NCI-H1105 treated with DMSO at 0.1 percent for 48 hours (cell line): ENCODE measurements at regions not wholly inside any gene's neighbourhood (a gene's known extent, or its start where the extent isn't known, plus 50 kb on each side); places are given as distances from the start of the nearest gene placed in this dataset.
A peak's percentile ranks its signal among the peaks of the same experiment; 100 is the strongest.

Experiments
- DNase-seq: peaks from one replicate; lab custom pipeline; 2025; lab: John Stamatoyannopoulos, UW

DNA sequence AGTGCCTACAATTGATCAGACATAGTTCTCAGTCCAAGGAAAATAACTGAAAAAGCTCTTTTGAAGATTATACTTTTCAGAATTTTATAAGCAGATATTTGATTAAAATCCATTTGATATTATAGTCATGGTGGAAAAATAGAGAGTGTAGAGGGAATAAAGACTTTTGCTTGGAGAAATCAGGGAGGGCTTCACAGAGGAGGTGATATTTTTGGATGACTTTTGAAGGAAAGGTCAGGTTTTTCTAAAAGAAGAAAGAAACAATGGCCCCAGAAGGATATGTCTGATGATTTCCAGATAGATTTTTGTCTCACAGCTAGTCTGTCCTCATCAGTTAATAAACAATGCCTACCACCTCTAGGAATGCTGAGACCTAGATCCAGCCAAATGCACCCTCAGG, 806.3 kb upstream of the CELF2 start:
- no peak for DNase-seq

DNA sequence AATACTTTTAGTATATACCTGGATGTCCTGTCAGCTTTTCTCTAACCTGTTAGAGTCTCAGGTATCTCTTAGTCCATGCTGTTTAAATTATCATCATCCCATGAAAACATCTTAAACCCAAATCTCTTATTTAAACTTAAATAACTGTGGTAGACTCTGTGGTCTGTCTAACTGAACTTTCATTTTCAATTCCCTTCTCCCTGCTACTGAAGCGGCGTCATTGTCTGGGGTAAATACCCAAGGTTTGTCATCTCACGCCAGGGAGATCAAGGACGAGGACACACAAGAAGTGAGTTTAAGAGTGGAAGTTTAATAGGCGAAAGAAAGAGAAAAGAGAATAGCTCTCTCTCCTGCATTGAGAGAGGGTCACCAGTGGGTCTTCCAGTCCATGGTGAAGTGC, 804.4 kb upstream of the CELF2 start:
- DNase-seq, result no peak

DNA sequence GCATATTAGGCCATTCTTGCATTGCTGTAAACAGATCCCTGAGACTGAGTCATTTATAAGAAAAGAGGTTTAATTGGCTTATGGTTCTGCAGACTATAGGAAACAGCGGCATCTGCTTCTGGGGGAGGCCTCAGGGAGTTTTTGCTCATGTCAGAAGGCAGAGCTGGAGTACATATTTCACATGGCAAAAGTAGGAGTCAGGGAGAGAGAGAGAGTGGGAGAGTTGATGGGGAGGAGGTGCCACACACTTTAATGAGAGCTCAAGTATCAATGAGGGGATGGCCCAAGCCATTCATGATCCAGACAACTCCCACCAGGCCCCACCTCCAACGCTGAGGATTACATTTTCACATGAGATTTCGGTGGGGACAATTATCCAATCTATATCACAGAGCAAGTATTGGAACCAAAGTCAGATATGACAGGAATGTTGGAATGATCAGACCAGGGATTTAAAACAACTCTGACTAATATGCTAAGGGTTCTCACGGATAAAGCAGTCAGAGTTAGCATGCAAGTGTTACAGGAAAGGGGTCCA, 795.3 kb upstream of the CELF2 start:
- no peak for DNase-seq

DNA sequence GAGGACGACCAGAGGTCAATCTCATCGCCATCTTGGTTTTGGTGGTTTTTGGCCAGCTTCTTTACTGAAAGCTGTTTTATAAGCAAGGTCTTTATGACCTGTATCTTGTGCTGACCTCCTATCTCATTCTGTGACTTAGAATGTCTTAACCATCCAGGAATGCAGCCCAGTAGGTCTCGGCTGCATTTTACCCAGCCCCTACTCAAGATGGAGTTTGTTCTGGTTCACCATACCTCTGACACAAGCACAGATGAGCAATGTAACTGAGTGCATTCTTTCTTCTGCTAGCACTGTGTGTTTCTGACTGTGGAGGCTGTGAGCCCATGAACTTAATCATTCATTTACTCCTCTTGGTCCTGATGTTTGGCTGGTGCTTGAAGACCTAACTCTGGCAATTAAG, 794.5 kb upstream of the CELF2 start:
- DNase-seq, result no peak

DNA sequence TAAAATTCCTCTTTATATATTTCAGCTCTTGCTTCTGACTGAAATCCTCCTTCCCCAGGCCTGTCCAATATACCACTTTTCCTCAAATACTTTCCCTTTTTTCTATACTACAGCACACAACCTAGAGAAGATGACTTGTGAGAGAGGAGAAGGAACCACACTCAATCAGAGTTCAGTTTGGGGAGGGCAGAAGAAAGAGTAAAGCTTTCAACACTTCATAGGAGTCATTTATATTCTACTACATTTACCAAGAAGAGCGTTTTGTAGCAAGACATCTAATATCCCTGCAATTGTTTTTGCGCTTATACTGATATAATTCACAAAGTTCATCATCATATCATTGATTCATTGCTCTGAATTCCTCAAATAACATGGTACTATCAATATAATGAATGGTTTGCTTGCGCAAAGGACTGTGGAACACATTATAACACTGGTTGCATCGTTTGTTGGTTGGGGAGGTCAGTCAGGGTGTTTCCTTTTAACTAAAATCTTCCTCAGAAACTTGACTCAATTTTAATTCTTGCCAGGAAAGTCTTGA, 792.5 kb upstream of the CELF2 start:
- no peak for DNase-seq

DNA sequence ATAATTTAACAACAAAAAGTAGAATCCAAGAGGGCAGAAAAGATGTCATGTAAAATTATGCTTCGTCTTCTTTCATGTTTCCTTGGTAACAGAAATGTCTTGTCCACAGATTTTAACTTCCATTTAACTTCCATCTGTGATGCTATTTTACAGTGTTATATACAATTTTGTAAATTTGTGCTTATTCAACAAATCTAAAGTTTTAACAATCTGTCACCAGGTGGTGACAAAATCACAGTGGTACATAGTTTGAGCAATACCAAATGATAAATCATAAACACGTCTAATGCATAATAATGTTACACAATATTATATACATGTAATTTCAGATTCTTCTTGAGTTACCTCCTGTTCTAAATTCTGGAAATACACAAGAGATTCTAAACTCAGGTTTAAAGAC, 784.4 kb upstream of the CELF2 start:
- no peak for DNase-seq

DNA sequence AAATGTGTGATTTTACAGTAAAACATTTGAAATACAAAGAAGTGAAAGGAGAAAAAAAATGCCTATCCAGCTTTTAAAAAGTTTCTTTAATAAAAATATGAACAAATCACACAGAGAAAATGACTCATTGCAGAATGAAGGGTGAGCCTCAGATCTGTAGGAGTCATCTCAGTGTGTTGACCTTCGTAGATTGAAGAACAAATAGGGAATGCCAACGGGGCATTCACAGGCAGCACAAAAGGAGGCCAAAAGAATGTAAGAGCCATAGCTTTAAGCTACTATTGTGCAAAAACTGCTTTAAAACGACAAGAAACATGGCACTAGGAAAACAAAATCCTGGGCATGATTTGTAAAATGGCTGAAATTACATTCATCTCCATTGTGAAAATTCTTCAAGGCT, 782.7 kb upstream of the CELF2 start:
- no peak for DNase-seq

DNA sequence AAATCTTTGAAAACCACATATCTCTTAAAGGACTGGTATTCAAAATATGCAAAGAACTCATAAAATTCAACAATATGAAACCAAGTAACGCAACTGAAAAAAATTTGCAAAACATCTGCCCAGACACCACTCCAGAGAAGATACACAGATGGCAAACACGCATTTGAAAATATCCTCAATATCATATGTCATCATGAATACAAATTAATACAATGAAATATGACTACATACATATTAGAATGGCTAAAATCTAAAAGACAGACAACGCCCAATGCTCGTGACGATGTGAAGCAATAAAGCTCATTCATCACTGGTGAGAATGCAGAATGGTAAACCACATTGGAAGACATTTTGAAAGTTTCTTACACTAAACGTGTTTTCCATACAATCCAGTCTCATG, 770.1 kb upstream of the CELF2 start:
- DNase-seq, result no peak

DNA sequence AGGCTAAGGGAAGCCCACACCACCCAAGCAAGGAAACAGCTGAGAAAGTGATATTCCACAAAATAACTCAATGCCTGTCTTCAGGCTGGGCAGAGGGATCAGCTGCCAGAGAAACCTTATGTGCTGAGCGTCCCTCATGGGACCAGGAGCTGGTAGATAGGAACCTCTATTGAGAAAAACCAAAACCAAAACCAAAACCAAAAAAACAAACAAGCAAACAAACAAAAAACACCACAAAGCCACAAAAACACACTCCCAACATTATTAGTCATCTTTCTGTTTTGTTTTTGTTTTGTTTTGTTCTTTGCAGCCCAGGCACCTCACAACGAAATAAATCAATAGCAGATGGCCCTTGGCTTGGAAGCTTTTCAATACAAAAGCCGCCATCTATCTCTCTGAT, 760.8 kb upstream of the CELF2 start:
- no peak for DNase-seq

DNA sequence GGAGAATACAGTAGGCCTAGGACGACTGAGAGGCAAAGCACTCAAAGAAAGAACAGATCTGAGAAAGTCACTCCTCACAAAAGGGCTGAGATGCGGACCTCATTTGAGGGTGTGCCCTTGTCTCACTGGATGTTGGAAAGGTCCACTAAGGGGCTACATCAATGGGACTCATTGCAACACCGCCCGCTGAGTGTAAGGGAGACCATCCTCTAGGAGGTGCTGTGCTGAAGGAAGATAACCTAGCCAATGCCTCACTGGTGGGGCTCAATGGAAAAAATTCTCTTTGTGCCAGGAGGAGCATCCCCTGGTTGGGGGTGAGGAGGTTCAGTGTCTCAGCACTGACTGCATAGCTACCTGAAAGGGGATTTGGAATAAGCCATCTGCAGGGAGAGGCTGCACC, 758.7 kb upstream of the CELF2 start:
- no peak for DNase-seq

DNA sequence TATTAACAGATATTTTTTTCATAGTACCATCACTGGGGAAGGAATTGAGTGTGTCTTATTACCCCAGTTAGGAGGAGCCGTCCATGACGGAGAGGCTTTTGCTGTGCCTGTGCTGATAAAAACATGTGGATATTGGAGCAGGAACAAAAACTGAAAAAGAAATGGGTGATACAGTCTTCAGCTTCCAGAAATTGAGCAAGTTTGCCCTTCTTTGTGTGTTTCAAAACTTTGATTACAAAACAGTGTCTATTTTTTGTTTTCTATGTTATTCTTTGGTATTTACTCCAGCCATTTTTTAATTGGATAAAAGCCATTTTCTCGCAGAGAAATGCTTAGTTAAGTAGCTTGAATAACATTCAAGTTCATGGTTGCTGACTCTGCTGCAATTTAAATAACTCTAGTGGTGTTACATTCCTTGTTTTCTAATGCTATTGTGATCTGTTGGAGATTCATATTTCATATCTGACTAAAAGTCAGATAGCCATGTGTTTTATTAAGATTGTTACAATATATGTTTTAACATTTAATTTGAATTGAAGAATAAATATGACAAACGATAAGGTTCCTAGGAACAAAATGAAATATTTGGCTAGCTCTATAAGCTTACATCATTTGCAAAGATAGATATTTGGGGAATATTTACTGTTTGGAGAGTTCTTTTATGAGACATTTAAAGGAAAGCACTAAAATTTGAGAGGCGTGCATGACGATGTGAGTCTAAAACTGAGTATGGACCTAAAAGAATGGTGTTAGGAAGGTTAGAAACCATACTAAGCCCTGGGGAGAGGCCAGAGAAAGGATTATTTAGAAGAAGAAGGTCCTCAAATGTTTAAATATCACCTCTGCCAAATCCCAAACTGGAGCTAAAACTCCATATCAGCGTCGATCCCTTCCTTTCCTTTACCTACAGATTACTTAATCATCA, 747.3 kb upstream of the CELF2 start:
- DNase-seq, result no peak

DNA sequence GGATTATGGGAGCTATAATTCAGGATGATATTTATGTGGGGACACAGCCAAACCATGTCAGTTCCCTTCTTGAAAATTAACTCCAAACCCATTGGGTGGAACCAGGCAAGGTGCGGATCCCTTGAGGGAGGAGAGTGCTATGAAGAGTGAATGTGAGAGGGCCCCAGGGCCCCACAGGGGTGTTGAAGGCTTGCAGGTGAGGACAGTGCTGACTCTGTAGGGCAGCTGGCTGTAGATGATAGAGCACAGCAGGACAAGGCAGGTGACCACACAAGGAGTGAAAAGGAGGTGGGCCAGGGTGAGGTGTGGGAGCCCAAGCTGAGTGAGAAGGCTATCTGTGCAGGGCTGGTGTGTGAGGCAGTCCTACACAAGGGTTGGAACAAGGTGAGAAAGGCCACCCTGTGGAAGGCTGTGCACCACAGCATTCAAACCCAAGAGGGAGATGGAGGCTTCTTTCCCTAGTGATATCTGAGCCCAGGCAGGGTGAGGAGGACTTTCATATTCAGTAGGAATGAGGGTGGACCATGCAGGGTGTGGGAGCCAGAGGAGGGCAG, 746.0 kb upstream of the CELF2 start:
- DNase-seq, result no peak

DNA sequence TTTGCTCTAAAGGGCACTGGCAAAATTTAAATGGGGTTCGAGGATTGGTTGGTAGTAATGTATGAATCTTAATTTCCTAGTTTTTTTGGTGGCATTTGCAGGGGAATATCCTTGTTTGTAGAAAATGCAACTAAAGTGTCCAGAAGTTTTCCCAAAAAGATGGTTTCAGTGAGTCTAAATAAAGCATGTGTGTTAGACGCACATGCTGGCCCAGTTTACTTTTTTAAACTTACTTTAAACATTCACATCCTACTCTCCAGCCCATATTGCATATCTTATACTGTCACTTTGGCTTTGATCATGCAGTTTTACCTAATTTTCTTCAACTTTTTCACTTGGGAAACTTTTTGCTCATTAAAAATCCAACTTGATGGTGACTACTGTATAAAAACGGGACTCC, 744.0 kb upstream of the CELF2 start:
- DNase-seq, result no peak

DNA sequence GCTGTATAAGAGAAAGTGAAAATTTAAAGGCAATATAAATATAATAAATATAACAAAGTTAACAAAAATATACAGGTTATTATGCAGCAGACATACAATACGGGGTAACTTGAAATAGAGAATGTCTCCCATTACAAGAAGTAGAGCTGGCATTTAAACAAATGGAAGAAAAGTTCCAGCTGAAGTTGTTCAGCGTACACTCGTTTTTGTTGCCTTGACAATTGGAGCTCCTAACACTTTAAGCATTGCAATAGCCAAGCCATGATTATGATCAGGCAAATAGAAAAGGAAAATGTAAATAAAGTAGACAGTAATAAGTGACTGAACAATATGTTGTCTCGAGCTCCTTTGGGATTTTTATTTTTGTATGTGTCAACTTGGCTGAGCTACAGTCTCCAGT, 737.8 kb upstream of the CELF2 start:
- no peak for DNase-seq

DNA sequence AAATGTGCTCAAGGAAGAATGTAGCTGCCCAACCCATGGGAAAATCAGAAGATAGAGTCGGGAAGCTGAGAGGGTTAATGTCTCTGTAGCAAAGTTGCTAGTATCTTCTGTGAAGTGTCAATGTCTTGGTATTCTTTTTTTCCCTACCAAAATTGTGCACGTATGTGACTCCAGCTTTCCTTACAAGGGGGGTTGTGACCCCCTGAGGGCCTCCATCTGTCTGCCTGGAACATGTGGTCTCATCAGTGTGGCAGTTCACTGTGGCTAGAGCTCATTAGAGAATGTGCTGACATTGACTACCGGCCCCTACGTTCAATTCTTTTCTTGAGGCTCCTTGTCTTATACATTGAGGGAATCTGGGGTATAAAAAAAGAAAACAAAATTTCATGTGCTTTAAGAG, 725.2 kb upstream of the CELF2 start:
- no peak for DNase-seq

DNA sequence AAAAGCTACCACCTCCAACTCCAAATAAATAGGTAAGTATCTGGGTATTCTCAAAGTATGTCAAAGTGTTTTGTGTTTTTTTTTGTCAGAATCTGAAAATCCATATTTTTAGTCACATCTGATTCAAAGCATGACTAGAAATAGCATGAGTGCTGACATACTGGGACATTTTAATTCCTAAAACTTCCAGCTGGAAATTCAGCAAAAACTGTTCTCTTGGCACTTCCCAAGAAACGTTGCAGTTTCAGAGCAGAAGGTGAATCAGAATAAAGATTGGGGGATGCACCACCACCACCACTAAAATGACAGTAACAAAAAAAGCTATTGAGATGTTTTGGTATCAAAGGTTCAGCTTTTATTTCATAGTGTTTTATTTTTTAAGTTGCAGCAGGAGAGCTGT, 724.6 kb upstream of the CELF2 start:
- DNase-seq, result no peak

DNA sequence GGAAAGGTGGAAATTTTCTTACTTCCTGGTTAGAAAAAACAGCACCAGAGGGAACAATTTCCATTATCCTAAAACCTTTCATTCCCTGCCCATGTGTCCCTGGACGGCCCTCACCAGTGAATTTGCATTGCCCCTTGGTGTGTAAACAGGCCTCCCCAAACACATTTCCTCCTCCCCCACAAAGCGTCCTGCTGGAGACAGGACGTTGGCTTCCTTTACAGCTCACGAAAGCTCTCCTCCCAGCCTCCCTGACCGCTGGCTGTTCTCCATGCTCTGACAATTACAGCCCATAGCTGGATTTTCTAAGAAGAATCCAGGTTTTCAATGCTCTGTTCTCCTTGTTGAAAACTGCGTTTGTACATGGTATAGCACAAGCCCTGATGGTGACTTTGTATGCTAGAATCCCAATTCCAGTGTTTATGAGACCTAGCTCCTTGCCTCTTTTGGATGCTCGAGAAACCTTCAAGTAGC, 724.2 kb upstream of the CELF2 start:
- no peak for DNase-seq

DNA sequence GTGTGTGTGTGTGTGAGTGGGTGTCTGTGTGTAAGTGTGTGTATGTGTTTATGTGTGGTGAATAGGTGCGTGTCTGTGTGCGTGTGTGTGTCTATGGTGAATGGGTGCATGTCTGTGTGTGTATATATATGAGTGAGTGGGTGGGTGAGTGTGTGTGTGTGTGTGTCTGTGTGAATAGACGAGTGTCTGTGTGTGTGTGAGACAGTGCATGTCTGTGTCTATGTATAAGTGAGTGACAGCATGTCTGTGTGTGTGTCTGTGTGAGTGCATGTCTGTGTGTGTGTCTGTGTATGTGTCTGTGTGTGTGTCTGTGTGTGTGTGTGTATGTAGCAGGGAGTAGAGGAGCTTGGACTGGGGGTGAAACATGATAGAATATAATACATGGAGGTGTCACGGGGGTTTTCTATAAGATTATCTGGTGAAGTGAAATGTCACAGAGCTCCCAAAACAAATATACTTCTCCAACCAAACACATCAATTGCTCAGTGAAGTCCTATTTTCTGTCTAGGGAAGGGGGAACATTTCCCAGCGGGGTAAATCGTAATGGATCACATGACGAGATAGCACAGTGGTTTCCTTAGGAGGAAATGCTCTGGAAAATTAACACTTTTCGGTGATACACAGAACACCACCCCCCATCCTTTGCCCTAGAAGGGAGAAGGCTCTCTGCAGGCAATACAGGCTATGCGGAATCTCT, 723.3 kb upstream of the CELF2 start:
- no peak for DNase-seq

DNA sequence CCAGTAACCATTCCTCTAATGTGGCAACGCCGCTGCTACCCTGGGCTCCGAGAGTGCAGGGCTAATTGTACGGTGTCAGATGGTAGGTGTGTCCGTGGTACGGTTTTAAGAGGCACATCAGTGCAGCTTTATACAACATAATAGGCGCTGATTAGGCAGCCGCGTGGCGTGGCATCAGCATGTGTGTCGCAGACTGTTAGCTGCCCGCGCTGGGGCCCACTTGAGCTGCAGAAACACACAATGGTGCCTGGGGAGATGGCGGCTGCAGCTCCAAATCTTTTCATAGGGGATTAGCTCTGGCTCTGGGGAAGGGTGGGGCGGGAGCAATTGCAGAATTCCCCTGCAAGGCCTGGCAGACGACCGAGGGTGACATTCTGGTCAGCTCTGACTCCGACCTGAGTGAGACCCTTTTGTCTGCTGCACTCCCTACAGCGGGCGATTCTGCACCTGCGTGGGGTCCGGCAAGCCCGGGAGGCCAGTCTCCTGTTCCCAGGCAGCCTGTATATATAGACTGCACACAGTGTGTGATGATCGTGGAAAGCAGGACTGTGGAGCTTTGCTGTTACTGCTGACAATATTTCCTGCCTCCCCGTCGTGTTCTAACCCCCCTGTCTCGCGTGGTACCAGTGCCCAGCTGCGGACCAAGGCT, 722.7 kb upstream of the CELF2 start:
- DNase-seq, result peak; percentile 12

DNA sequence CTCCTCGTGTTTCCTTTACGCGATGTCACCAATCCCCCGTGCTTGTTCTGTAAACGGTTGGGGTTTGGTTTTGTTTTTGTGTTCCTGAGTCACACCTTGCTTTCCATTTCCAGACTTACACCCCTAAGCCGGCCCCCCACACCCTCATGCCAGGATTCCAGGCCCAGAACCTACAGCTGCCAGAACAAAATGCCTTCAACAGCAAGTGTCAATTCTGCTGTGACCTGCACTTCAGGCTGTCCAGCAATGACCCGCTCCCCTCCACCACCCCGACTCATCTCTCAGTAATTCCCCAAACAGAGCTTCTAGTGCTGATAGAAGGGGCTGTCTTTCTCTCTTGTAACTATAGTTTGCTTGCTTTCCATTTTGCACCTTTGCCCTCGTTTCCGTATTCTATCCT, 722.1 kb upstream of the CELF2 start:
- no peak for DNase-seq

DNA sequence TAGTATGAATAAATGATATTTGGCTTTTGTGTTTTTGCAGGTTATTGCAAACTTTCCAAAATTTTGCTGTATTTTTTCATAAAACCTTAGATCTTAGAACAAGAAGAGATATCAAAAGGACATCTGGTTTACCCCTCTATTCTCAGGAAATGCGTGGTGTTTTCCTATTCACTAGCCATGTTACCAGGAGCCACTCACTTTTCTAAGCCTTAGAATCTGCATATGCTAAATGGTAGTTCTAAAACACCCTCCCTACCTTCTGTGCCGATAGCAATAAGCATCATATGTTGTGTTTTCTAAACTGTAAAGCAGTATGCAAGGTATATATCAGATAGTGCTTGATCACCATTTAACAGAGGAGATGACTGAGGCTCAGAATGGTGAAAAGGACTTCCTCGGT, 715.0 kb upstream of the CELF2 start:
- DNase-seq, result no peak

DNA sequence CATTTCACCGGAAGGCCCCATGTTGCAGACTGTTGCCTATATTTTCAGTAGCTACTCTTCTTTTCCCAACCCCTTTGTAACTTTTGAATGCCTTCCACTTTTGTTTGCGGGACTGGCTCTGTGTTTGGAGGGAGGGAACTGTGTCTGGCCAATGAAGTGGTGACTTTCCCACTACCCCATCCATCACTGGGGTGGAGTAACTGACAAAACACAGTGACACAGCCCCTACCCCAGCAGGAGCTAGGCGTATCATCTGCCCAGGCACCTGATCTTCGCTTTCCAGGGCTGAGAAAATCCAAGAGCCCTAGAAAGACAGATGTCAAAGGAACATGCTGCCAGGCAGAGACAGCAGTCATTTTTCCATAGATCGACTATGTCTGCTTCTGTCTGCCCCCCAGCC, 710.6 kb upstream of the CELF2 start:
- DNase-seq, result no peak
